Testis (tissue), 2 donors: ENCODE measurements at regions not wholly inside any gene's neighbourhood (a gene's known extent, or its start where the extent isn't known, plus 50 kb on each side); places are given as distances from the start of the nearest gene placed in this dataset.
A peak's percentile ranks its signal among the peaks of the same experiment; 100 is the strongest.

Experiments
- CTCF ChIP-seq, 3 experiments: fragments of 450-650 bp in 2 of 3; fragments of 200-600 bp in 1 of 3; sonication (generic) in 1 of 3; IDR thresholded peaks; one replicate each; pipeline ENCODE4 v1.5.1; 2016 to 2019; ENCODE audit warnings: antibody characterized with exemption in 3 of 3, mild to moderate bottlenecking in 2 of 3, moderate library complexity in 1 of 3
- POLR2A ChIP-seq: fragments of 450-650 bp; IDR thresholded peaks from one replicate; pipeline ENCODE4 v1.6.1; 2017; ENCODE audit warnings: antibody characterized with exemption, mild to moderate bottlenecking, moderate library complexity

GRCh38 chr17:68101075-68101986 lies 65.8 kb downstream of the KPNA2 start:
- no peak for TF ChIP-seq CTCF (IDR thresholded peaks at IDR 0.05)
- TF ChIP-seq POLR2A: peak; percentile 25
